ENCODE measurements at regions not wholly inside any gene's neighbourhood (a gene's known extent, or its start where the extent isn't known, plus 50 kb on each side); places are given as distances from the start of the nearest gene placed in this dataset.

DNA sequence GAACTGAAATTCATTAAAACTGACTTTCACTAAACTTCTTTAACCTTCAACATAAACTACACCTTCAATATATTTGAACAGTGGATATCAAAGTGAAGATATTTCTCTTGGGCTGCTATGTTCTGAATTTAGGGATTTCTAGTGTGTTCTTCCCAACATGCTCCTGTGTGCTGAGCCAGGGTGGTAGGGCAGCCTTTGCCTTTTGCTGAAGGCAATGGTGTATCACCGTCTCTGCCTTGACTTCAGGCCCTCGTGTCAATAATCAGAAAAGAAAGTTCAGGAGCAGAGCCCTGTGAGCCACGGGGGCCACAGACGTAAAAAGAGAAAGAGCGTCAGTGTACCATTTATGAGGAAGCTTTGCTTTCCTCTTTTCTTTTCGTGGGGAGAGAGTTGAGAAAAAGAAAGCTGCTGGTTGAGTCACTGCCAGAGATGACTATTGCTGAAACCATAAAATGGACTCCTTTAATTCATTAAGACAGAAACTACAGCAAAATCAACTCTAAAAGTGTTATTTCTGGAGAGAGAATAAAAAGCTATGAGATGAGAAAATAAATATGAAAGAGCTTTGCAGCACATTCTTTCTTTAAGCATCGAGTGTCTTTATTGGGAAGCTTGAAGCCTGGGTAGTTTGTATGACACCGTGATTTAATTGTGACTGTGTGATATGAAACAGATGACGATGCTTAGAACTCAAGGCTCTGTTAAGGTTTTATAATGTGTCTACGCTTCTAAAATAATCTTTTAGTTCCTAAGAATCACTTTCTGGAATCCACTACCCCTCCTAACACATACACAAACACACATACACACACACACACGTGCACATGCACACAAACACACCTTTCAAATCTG lies 271.8 kb upstream of the MTNR1B start:
- TF ChIP-seq SMARCC2 (IDR thresholded peaks at IDR 0.05; ENCODE audit: low read depth) (no peak), BRD4 (IDR thresholded peaks at IDR 0.05) (no peak), EP300 (IDR thresholded peaks at IDR 0.05; ENCODE audit: low read length) (no peak), DNMT1 (IDR thresholded peaks at IDR 0.05) (no peak), ZNF551 (CRISPR knock-in tag; IDR thresholded peaks at IDR 0.05) (no peak), GTF2F1 (IDR thresholded peaks at IDR 0.05; ENCODE audit: low read depth, low read length) (no peak), POLR2A (conservative IDR thresholded peaks at IDR 0.05) (no peak), JUN (IDR thresholded peaks at IDR 0.05; ENCODE audit: borderline replicate concordance, low read depth, low read length) (no peak), JUN (CRISPR knock-in tag; IDR thresholded peaks at IDR 0.05; ENCODE audit: borderline replicate concordance) (no peak), HDAC2 (IDR thresholded peaks at IDR 0.05) (no peak), SP1 (CRISPR knock-in tag; IDR thresholded peaks at IDR 0.05) (no peak)
- TF ChIP-seq, protein P1, sequence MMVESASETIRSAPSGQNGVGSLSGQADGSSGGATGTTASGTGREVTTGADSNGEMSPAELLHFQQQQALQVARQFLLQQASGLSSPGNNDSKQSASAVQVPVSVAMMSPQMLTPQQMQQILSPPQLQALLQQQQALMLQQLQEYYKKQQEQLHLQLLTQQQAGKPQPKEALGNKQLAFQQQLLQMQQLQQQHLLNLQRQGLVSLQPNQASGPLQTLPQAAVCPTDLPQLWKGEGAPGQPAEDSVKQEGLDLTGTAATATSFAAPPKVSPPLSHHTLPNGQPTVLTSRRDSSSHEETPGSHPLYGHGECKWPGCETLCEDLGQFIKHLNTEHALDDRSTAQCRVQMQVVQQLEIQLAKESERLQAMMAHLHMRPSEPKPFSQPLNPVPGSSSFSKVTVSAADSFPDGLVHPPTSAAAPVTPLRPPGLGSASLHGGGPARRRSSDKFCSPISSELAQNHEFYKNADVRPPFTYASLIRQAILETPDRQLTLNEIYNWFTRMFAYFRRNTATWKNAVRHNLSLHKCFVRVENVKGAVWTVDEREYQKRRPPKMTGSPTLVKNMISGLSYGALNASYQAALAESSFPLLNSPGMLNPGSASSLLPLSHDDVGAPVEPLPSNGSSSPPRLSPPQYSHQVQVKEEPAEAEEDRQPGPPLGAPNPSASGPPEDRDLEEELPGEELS (CRISPR knock-in tag; IDR thresholded peaks at IDR 0.05; ENCODE audit: borderline replicate concordance): no peak
- TF ChIP-seq, protein P2, sequence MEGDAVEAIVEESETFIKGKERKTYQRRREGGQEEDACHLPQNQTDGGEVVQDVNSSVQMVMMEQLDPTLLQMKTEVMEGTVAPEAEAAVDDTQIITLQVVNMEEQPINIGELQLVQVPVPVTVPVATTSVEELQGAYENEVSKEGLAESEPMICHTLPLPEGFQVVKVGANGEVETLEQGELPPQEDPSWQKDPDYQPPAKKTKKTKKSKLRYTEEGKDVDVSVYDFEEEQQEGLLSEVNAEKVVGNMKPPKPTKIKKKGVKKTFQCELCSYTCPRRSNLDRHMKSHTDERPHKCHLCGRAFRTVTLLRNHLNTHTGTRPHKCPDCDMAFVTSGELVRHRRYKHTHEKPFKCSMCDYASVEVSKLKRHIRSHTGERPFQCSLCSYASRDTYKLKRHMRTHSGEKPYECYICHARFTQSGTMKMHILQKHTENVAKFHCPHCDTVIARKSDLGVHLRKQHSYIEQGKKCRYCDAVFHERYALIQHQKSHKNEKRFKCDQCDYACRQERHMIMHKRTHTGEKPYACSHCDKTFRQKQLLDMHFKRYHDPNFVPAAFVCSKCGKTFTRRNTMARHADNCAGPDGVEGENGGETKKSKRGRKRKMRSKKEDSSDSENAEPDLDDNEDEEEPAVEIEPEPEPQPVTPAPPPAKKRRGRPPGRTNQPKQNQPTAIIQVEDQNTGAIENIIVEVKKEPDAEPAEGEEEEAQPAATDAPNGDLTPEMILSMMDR (IDR thresholded peaks at IDR 0.05 in 2 of 3, conservative IDR thresholded peaks at IDR 0.05 in 1 of 3; ENCODE audit: insufficient read depth in 2 of 3, low read depth in 1 of 3, low read length in 3 of 3): no peak
- TF ChIP-seq, protein P3, sequence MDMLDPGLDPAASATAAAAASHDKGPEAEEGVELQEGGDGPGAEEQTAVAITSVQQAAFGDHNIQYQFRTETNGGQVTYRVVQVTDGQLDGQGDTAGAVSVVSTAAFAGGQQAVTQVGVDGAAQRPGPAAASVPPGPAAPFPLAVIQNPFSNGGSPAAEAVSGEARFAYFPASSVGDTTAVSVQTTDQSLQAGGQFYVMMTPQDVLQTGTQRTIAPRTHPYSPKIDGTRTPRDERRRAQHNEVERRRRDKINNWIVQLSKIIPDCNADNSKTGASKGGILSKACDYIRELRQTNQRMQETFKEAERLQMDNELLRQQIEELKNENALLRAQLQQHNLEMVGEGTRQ (CRISPR knock-in tag; IDR thresholded peaks at IDR 0.05): no peak

Data from K562 (cell line).